CD4-positive, CD25-positive, alpha-beta regulatory T cell (primary cell): ENCODE measurements at regions not wholly inside any gene's neighbourhood (a gene's known extent, or its start where the extent isn't known, plus 50 kb on each side); places are given as distances from the start of the nearest gene placed in this dataset.

Experiments used
- ATAC-seq, 2 donors: fragments of 150-1000 bp; cut with Tn5 transposase; one replicate each; pipeline ENCODE4 v1.10.0; 2021; ENCODE audit warnings: low read depth in 2 of 2, moderate number of reproducible peaks in 2 of 2, moderate library complexity in 1 of 2
- DNase-seq, 3 donors: peaks; one replicate each; pipeline versions ENCODE4 v3.0.0 to v3.0.0-alpha.2; 2012 to 2022; ENCODE audit warnings: mixed read lengths in 1 of 3
- H3K27ac ChIP-seq: one replicate; pipeline ENCODE4 v1.7.0; 2013; ENCODE audit warnings: mild to moderate bottlenecking, low read length; ENCODE audit not compliant: insufficient read depth, poor library complexity, severe bottlenecking
- H3K27me3 ChIP-seq: one replicate; pipeline ENCODE4 v1.7.0; 2013; ENCODE audit warnings: low read length; ENCODE audit not compliant: control insufficient read depth, insufficient read depth
- H3K36me3 ChIP-seq: one replicate; pipeline ENCODE4 v1.7.0; 2013; ENCODE audit warnings: mild to moderate bottlenecking, low read length, moderate library complexity; ENCODE audit not compliant: control insufficient read depth, insufficient read depth
- H3K4me1 ChIP-seq: 2 replicates; pipeline ENCODE4 v1.7.0; 2013; ENCODE audit warnings: mild to moderate bottlenecking, low read length; ENCODE audit not compliant: insufficient read depth, control insufficient read depth, poor library complexity, severe bottlenecking
- H3K4me3 ChIP-seq: one replicate; pipeline ENCODE4 v1.7.0; 2013; ENCODE audit warnings: low read depth, mild to moderate bottlenecking, low read length, moderate library complexity
- H3K9me3 ChIP-seq, 2 experiments: 1 replicate in 1 of 2; 2 replicates in 1 of 2; pipeline ENCODE4 v1.7.0; 2013; ENCODE audit warnings: low read length in 2 of 2, mild to moderate bottlenecking in 1 of 2, moderate library complexity in 1 of 2; ENCODE audit not compliant: control insufficient read depth in 2 of 2
- H3K27ac Mint-ChIP-seq, 3 donors: one replicate each; pipeline ENCODE4 v1.8.0; 2020 to 2022; ENCODE audit warnings: mild to moderate bottlenecking in 3 of 3, mixed read lengths in 3 of 3, moderate library complexity in 2 of 3
- H3K27me3 Mint-ChIP-seq: one replicate; pipeline ENCODE4 v1.8.0; 2022; ENCODE audit warnings: mild to moderate bottlenecking, mixed read lengths
- H3K36me3 Mint-ChIP-seq: one replicate; pipeline ENCODE4 v1.8.0; 2020; ENCODE audit warnings: mixed read lengths
- H3K4me1 Mint-ChIP-seq, 4 donors: one replicate each; pipeline ENCODE4 v1.8.0; 2020 to 2022; ENCODE audit warnings: mixed read lengths in 4 of 4, mild to moderate bottlenecking in 1 of 4
- H3K4me3 Mint-ChIP-seq, 4 donors: one replicate each; pipeline ENCODE4 v1.8.0; 2020 to 2022; ENCODE audit warnings: mild to moderate bottlenecking in 4 of 4, mixed read lengths in 4 of 4, moderate library complexity in 3 of 4
- H3K9me3 Mint-ChIP-seq, 7 donors: one replicate each; pipeline ENCODE4 v1.8.0; 2020 to 2022; ENCODE audit warnings: mixed read lengths in 7 of 7, mild to moderate bottlenecking in 3 of 7, moderate library complexity in 2 of 7

DNA sequence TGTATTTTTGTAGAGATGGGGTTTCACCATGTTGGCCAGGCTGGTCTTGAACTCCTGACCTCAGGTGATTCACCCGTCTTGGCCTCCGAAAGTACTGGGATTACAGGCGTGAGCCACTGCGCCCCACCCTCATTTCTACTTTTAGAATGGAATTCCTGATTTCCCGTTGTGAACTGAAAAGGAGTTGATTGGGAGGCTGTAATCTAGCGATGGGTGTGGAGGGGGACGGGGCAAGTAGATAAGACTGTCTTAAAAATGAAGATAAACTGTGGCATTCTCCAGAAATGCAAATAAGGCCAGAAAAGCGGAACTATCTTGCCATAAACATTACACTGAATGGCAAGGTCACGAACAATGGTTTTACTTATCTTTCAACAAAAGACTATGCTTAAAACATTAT lies 135.4 kb downstream of the TRIB2 start:
- Mint-ChIP-seq H3K36me3 (no peaks in the 10 kb centered on the region), H3K27me3 (no peaks in the 10 kb centered on the region), H3K4me1 (peaks cover 0 to 15% (median 4%) of the 10 kb centered on the region in 4 donors), H3K4me3 (no peak overlapping the region), H3K9me3 (no peaks in the 10 kb centered on the region), H3K27ac (no peak overlapping the region)
- H3K4me1 ChIP-seq = peaks cover 22% of the 10 kb centered on the region
- ATAC-seq = no peak
- DNase-seq = no peak
- no peak overlapping the region for H3K27ac ChIP-seq
- no peaks in the 10 kb centered on the region for H3K9me3 ChIP-seq
- H3K27me3 ChIP-seq = no peaks in the 10 kb centered on the region
- H3K4me3 ChIP-seq = no peak overlapping the region
- no peaks in the 10 kb centered on the region for H3K36me3 ChIP-seq

DNA sequence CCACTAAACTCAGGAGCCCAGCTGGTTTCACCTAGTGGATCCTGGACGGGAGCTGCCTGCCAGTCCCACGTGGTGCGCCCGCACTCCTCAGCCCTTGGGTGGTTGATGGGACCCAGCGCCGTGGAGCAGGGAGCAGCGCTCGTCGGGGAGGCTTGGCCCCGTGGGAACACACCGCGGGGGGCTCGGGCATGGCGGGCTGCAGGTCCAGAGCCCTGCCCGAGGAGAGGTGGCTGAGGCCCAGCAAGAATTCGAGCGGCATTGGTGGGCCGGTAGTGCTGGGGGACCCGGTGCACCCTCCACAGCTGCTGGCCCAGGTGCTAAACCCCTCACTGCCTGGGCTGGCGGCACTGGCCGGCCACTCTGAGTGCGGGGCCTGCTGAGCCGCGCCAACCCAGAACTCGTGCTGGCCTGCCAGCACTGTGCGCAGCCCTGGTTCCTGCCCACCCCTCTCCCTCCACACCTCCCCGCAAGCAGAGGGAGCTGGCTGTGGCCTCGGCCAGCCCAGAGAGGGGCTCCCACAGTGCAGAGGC lies 137.3 kb downstream of the TRIB2 start:
- Histone ChIP-seq H3K4me1 (peaks cover 41% of the 10 kb centered on the region), H3K4me3 (no peak overlapping the region), H3K36me3 (no peaks in the 10 kb centered on the region), H3K27me3 (no peaks in the 10 kb centered on the region), H3K27ac (no peak overlapping the region), H3K9me3 (no peaks in the 10 kb centered on the region)
- Mint-ChIP-seq H3K4me3 (no peak overlapping the region), H3K4me1 (peaks cover 0 to 15% (median 4%) of the 10 kb centered on the region in 4 donors), H3K27me3 (no peaks in the 10 kb centered on the region), H3K36me3 (no peaks in the 10 kb centered on the region), H3K9me3 (peaks cover 0 to under 1% (median 0%) of the 10 kb centered on the region in 7 donors), H3K27ac (no peak overlapping the region)
- ATAC-seq (no peak), DNase-seq (no peak)

DNA sequence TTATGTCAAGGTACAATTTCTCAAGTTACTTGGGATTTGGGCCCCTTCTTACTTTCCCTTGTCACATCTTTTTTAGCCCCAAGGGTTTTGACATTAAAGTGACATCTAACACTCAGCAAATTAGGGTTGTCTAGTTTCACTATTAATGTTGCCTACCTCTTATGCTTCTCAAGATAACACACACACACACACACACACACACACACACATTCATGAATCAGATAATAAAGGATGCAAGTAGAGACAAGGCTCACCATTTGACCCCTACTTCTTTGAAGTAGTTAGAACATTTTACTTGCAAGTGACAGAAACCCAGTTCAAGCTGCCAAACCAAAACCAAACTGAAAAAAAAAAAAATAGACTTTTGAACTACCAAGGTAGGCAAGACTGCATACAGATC lies 138.8 kb downstream of the TRIB2 start:
- peak overlapping the region in 2 of 4 donors; percentile 63 to 66 for H3K4me3 Mint-ChIP-seq
- H3K9me3 Mint-ChIP-seq = peaks cover 0 to 10% (median 0%) of the 10 kb centered on the region in 7 donors
- no peaks in the 10 kb centered on the region for H3K27me3 Mint-ChIP-seq
- DNase-seq (peak in 2 of 3 donors; percentile 27 to 54), ATAC-seq (no peak)
- H3K27ac ChIP-seq = no peak overlapping the region
- H3K4me3 ChIP-seq = peak overlapping the region; percentile 27
- no peaks in the 10 kb centered on the region for H3K36me3 ChIP-seq
- H3K36me3 Mint-ChIP-seq = no peaks in the 10 kb centered on the region
- peaks cover 0 to 16% (median 4%) of the 10 kb centered on the region in 4 donors for H3K4me1 Mint-ChIP-seq
- no peaks in the 10 kb centered on the region for H3K27me3 ChIP-seq
- peaks cover 50% of the 10 kb centered on the region for H3K4me1 ChIP-seq
- peak overlapping the region in 1 of 3 donors; percentile 34 for H3K27ac Mint-ChIP-seq
- H3K9me3 ChIP-seq = no peaks in the 10 kb centered on the region

DNA sequence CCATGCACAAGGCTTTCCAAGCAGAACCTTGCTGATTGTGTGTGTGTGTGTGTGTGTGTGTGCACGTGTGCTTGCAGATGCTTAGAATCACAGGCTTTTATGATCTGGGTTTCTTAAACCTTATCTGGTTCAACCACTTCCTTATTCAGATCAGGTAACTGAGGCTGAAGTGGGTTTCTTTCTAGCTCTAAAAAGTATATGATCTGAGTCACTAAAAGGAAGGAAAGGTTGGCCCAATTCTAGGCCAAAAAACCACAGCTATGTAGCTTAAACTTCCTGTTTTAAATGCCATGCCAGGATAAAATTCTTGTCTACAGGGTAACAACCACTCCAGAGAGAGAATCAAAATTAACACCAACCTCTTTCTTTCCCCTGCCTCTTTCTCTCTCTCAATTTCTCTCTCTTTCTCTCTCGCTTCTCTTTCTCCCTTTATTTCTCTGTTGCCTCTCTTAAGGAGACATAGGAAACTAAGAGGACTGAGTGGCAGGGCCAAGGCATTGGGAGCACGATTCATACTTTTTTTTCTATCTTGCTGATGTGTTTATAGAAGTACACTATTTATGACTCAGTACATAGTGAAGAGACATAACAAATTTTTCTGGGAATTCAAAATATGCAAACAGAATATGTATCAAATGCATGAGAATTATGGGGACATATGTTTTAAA lies 140.3 kb downstream of the TRIB2 start:
- DNase-seq = peak in 2 of 3 donors; percentile 57 to 83
- Histone ChIP-seq H3K9me3 (no peaks in the 10 kb centered on the region), H3K36me3 (no peaks in the 10 kb centered on the region), H3K4me1 (peaks cover 62% of the 10 kb centered on the region), H3K27ac (peak overlapping the region; percentile 34), H3K27me3 (no peaks in the 10 kb centered on the region), H3K4me3 (peak overlapping the region; percentile 64)
- Mint-ChIP-seq H3K27ac (peak overlapping the region in 1 of 3 donors; percentile 34), H3K4me3 (no peak overlapping the region), H3K36me3 (no peaks in the 10 kb centered on the region), H3K4me1 (peaks cover 0 to 26% (median 8%) of the 10 kb centered on the region in 4 donors), H3K9me3 (peaks cover 0 to 10% (median 1%) of the 10 kb centered on the region in 7 donors), H3K27me3 (no peaks in the 10 kb centered on the region)
- peak; percentile 84 to 87 for ATAC-seq

DNA sequence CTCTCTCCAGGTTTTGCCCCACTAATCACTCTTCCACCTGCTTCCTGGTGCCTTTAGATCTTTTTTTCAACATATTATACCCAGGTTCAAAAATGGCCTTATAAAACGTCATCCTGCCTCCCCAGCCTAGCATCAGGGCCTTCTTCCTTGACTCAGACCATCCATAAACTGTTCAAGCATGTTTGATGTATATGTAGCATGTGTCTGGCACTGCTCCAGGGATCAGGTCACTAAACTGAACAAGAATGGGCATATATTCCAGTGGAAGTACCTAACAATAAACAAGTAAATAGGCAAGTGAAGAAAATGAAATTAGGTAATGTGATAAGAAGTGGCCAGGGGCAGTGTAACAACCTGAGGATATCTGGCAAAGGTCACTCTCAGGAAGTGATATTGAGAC lies 141.2 kb downstream of the TRIB2 start:
- Histone ChIP-seq H3K27me3 (no peaks in the 10 kb centered on the region), H3K4me3 (peak overlapping the region; percentile 64), H3K4me1 (peaks cover 62% of the 10 kb centered on the region), H3K27ac (no peak overlapping the region), H3K9me3 (peaks cover 0 to under 1% of the 10 kb centered on the region in 2 experiments), H3K36me3 (no peaks in the 10 kb centered on the region)
- Mint-ChIP-seq H3K36me3 (no peaks in the 10 kb centered on the region), H3K4me1 (peaks cover 5 to 28% (median 14%) of the 10 kb centered on the region in 4 donors), H3K9me3 (peaks cover 0 to 10% (median 1%) of the 10 kb centered on the region in 7 donors), H3K27me3 (no peaks in the 10 kb centered on the region), H3K4me3 (no peak overlapping the region), H3K27ac (no peak overlapping the region)
- DNase-seq = no peak
- ATAC-seq = no peak

DNA sequence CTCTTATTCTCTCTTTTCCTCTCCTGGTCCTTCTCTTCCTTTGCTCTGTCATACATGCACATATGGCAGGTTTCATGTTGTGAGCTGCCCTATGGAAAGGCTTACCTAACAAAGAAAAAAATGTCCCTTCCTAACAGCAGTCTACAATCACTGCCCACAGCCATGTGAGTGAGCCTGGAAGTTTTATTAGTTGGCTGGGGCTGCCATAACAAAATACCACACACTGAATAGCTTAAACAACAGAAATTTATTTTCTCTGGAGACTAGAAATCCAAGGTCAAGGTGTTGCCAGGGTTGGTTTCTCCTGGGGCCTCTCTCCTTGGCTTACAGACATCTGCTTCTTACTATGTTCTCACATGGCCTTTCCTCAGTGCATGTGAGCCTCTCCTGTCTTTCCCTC lies 142.1 kb downstream of the TRIB2 start:
- Histone ChIP-seq H3K9me3 (peaks cover 3 to 9% of the 10 kb centered on the region in 2 experiments), H3K36me3 (no peaks in the 10 kb centered on the region), H3K27me3 (no peaks in the 10 kb centered on the region), H3K4me3 (no peak overlapping the region), H3K27ac (no peak overlapping the region), H3K4me1 (peaks cover 62% of the 10 kb centered on the region)
- DNase-seq = no peak
- H3K27ac Mint-ChIP-seq = no peak overlapping the region
- peaks cover 5 to 28% (median 14%) of the 10 kb centered on the region in 4 donors for H3K4me1 Mint-ChIP-seq
- H3K9me3 Mint-ChIP-seq = peaks cover 0 to 19% (median 4%) of the 10 kb centered on the region in 7 donors
- H3K27me3 Mint-ChIP-seq = no peaks in the 10 kb centered on the region
- H3K36me3 Mint-ChIP-seq = peaks cover 8% of the 10 kb centered on the region
- ATAC-seq = no peak
- no peak overlapping the region for H3K4me3 Mint-ChIP-seq

DNA sequence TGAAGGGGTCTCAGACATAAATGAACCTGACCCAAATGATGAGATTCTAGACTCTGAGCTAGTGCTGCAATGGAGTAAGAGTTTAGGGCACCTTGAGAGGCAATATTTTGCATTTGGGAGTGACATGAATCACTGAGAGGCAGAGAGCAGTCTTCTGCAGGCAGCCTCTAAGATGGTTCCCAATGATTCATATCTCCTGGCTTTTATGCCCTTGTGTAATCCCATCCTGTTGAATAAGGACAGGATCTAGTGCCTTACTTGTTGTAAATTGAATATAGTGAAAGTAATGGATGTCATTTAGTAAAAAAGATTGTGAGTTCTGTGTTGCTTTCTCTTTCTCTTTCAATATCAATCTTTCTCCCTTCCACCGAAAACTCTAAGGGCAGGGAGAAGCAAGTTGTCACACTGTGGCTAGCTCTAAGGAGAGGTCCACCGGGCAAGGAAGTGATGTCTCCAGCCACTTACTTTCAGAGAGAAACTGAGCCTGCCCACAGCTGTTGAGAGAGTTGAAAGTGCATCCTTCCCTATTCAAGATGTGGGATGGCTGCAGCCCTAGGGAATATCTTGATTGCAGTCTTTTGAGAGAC lies 144.7 kb downstream of the TRIB2 start:
- peaks cover 5 to 19% (median 11%) of the 10 kb centered on the region in 4 donors for H3K4me1 Mint-ChIP-seq
- no peaks in the 10 kb centered on the region for H3K27me3 Mint-ChIP-seq
- Histone ChIP-seq H3K27me3 (no peaks in the 10 kb centered on the region), H3K9me3 (peaks cover 10 to 17% of the 10 kb centered on the region in 2 experiments), H3K4me1 (peaks cover 47% of the 10 kb centered on the region), H3K27ac (peak overlapping the region; percentile 6), H3K4me3 (peak overlapping the region; percentile 69), H3K36me3 (no peaks in the 10 kb centered on the region)
- peak overlapping the region; percentile 27 to 75 (median 62) for H3K27ac Mint-ChIP-seq
- peaks cover 10% of the 10 kb centered on the region for H3K36me3 Mint-ChIP-seq
- peak in 2 of 3 donors; percentile 4 to 51 for DNase-seq
- H3K4me3 Mint-ChIP-seq = peak overlapping the region; percentile 26 to 56 (median 50)
- peaks cover 0 to 34% (median 13%) of the 10 kb centered on the region in 7 donors for H3K9me3 Mint-ChIP-seq
- no peak for ATAC-seq
